Large intestine (tissue), 3 donors: ENCODE measurements at regions not wholly inside any gene's neighbourhood (a gene's known extent, or its start where the extent isn't known, plus 50 kb on each side); places are given as distances from the start of the nearest gene placed in this dataset.

ENCODE experiments used
- DNase-seq, 2 donors: peaks; one replicate each; pipeline versions ENCODE4 v3.0.0 to v3.0.0-alpha.2; 2013
- H3K27ac ChIP-seq: one replicate; pipeline ENCODE4 v1.5.1; 2013; ENCODE audit warnings: low read length
- H3K27me3 ChIP-seq: 2 replicates; pipeline ENCODE4 v1.6.1; 2013; ENCODE audit warnings: low read length; ENCODE audit not compliant: control insufficient read depth, insufficient read depth
- H3K36me3 ChIP-seq: 2 replicates; pipeline ENCODE4 v1.6.1; 2013; ENCODE audit warnings: low read length; ENCODE audit not compliant: control insufficient read depth, insufficient read depth
- H3K4me1 ChIP-seq: one replicate; pipeline ENCODE4 v1.6.1; 2013; ENCODE audit warnings: low read length; ENCODE audit not compliant: control insufficient read depth, insufficient read depth
- H3K4me3 ChIP-seq: one replicate; pipeline ENCODE4 v1.5.1; 2013; ENCODE audit warnings: low read length
- H3K9me3 ChIP-seq: one replicate; pipeline ENCODE4 v1.6.1; 2013; ENCODE audit warnings: mild to moderate bottlenecking, low read depth, low read length, moderate library complexity; ENCODE audit not compliant: control insufficient read depth
- WGBS: methylation state at CpG from one replicate; pipeline ENCODE4 v1.1.5; 2013; ENCODE audit warnings: low lambda C conversion rate; ENCODE audit not compliant: insufficient coverage; 5-methylcytosine and 5-hydroxymethylcytosine counted together

DNA sequence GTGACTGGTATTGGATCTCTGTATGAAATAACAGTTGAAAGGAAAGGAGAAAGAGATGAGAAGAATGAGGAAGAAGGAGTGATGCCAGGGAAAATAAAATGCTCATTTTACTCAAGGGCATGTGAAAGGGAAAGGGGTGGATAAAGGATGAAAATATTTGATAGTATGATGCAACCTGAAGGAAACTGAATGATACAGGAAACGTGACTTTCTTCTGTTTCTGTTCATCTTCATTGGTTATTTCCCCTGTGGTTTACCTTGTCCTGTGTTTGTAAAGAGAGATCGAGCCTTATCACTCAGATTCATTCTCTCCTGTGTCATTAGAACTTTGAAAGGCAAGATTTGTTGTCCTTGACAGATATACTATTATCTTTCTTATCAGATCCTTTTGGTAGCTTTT is 243.6 kb upstream of the SLITRK3 start:
- no peaks in the 10 kb centered on the region for H3K4me1 ChIP-seq
- no peaks in the 10 kb centered on the region for H3K9me3 ChIP-seq
- H3K27ac ChIP-seq: no peak overlapping the region
- H3K4me3 ChIP-seq: no peak overlapping the region
- WGBS: no CpG with 5 or more reads among the region's 2 CpGs
- no peak for DNase-seq
- H3K36me3 ChIP-seq: no peaks in the 10 kb centered on the region
- H3K27me3 ChIP-seq: no peaks in the 10 kb centered on the region

DNA sequence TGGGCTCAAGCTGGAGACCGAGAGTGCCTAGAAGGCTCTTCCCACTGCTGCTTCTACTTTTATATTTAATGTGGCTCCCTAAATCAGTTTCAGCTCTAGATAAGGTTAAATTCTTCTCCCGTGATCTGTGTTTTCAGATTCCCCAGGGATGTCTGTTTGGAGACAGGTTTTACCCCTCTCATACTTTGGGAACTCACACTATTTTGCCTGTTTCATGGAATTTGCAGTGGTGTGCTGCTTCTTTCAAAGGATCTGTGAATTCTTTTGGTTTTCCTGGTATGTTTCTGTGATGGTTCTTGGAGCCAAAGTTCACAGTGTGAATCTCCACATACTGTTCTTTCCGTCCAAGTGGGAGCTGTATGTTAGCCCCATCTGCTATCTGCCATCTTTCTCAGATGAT is 238.3 kb upstream of the SLITRK3 start:
- H3K27me3 ChIP-seq: no peaks in the 10 kb centered on the region
- WGBS: 100% methylated on average over 1 of the region's 3 CpGs
- no peaks in the 10 kb centered on the region for H3K9me3 ChIP-seq
- no peaks in the 10 kb centered on the region for H3K36me3 ChIP-seq
- DNase-seq: no peak
- no peak overlapping the region for H3K4me3 ChIP-seq
- no peaks in the 10 kb centered on the region for H3K4me1 ChIP-seq
- no peak overlapping the region for H3K27ac ChIP-seq

DNA sequence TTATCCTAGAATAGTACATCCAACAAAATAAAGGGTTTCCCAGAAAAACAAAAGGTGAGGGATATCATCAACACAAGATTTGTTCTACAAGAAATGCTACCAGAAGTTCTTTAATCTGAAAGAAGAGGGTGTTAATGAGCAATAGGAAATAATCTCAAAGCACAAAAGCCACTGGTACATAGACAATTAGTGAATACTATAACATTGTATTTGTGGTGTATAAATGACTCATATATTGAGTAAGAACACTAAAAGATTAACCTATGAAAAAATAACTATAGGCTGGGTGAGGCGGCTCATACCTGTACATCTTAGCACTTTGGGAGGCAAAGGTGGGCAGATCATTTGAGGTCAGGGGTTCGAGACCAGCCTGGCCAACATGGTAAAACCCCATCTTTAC is 210.2 kb upstream of the SLITRK3 start:
- no peak for DNase-seq
- H3K36me3 ChIP-seq: no peaks in the 10 kb centered on the region
- WGBS: 100% methylated on average over 1 of the region's 2 CpGs
- H3K9me3 ChIP-seq: no peaks in the 10 kb centered on the region
- no peak overlapping the region for H3K4me3 ChIP-seq
- no peaks in the 10 kb centered on the region for H3K27me3 ChIP-seq
- H3K4me1 ChIP-seq: no peaks in the 10 kb centered on the region
- no peak overlapping the region for H3K27ac ChIP-seq

DNA sequence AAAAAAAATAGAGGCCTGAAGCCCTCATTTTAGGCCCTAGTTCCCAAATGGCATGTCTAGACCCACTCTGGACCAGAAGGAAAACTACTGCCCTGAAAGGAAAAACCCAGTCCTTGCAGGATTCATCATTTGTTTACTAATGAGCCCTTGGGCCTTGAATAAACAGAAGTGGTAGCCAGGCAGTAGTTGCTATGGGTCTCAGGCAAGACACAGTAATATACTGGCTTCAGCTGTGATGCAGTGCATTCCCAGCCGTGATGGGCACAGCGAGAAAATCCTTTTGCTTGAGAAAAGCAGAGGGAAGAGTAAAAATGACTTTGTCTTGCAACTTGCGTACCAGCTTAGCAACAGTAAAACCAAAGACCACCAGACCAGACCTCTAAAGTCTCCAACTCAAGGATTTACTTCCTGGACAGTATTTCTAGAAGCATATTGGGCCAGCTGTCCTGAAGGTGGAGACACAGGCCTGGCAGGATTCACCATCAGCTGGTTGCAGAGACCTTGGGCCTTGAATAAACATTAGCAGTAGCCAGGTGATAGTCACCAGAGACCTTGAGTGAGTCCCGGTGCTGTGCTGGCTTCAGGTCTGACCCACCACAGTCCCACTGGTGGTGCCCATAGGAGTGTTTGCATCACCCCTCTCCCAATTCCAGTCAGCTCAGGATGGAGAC is 208.3 kb upstream of the SLITRK3 start:
- peak in 1 of 2 donors; percentile 4 for DNase-seq
- no CpG with 5 or more reads among the region's 4 CpGs for WGBS
- H3K27me3 ChIP-seq: no peaks in the 10 kb centered on the region

DNA sequence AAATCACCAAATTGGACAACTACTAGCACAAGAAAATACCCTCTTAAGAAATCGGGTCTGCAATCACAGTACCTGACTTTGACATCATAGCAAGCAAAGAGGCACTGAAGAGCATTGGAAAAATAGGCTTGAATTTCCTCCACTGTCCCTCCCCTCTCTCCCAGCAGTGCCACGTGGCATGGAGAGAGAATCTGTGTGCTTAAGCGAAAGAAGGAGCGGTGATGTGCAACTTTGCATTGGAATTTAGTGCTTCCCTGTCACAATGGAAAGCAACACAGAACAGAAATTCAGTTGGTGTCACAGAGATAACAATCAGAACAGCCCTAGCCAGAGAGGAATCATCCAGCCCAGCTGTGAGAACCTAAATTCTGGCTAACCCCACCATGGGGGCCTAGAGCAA is 207.5 kb upstream of the SLITRK3 start:
- no peak overlapping the region for H3K27ac ChIP-seq
- H3K9me3 ChIP-seq: no peaks in the 10 kb centered on the region
- no CpG with 5 or more reads among the region's 4 CpGs for WGBS
- no peaks in the 10 kb centered on the region for H3K4me1 ChIP-seq
- H3K36me3 ChIP-seq: no peaks in the 10 kb centered on the region
- DNase-seq: no peak
- no peak overlapping the region for H3K4me3 ChIP-seq
- H3K27me3 ChIP-seq: no peaks in the 10 kb centered on the region

More for the DNA sequence above, 208.3 kb upstream of the SLITRK3 start:
- H3K4me1 ChIP-seq: no peaks in the 10 kb centered on the region
- H3K36me3 ChIP-seq: no peaks in the 10 kb centered on the region
- no peak overlapping the region for H3K27ac ChIP-seq
- no peak overlapping the region for H3K4me3 ChIP-seq
- no peaks in the 10 kb centered on the region for H3K9me3 ChIP-seq

DNA sequence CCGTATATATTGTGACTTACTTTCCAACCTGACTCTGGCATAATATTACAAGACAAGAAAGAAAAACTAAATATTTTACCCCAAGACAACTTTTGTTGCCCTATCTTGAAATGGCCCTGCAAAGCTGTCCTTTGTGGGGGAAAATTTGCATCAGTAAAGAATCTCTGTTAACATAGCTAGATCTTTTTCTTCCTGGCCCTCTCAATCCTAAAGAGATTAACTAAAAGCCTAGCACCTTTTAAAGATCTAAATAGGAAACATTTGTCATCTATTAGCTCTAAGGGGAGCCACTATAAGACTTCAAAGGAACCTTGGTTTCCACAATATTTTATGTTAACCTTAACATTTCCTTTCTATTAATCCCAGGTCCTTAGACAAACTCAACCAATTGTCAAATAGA is 199.0 kb upstream of the SLITRK3 start:
- Histone ChIP-seq H3K4me3 (no peak overlapping the region), H3K4me1 (no peaks in the 10 kb centered on the region), H3K27ac (no peak overlapping the region), H3K9me3 (no peaks in the 10 kb centered on the region), H3K36me3 (no peaks in the 10 kb centered on the region), H3K27me3 (no peaks in the 10 kb centered on the region)
- DNase-seq: no peak
- WGBS: 100% methylated on average over 1 of the region's 1 CpG

DNA sequence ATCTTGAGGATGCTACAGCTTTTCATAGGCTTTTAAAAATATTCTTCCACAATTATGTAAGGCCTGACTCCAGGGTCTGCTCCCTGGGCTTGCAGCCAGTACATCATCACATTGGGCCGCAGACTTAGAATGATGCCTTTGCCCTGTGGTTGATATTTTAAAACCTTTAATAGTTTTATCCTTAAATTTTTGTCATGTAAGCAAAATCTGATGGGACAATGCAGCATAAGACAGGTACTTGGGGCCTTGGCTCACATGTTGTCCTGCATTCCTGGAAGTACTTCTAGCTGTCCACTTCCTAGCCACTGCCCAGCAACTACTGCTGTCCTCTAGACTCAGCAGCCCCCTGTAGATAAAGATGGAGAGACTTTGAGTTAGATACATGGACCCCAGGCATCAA is 197.3 kb upstream of the SLITRK3 start:
- no peak for DNase-seq
- no peaks in the 10 kb centered on the region for H3K9me3 ChIP-seq
- no CpG with 5 or more reads among the region's 1 CpG for WGBS

DNA sequence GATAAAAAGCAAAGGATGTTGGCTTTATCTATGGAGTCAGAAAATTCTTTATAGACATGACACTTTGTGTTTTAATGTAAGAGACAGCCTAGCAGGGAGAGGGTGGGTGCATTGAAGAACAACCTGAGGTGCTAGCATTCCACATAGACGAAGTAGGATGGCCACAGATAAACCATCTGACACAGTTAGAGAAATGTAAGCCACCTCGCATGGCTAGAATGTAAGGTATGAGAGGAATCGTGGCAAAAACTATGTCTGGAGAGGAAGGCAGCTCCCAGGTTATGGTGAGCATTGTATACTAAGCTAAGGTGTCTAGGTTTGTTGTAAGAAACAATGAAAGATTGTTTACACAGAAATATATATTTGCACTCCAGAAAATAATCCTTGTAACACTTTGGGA is 194.0 kb upstream of the SLITRK3 start:
- Histone ChIP-seq H3K4me3 (no peak overlapping the region), H3K9me3 (no peaks in the 10 kb centered on the region), H3K36me3 (no peaks in the 10 kb centered on the region), H3K27me3 (no peaks in the 10 kb centered on the region), H3K4me1 (no peaks in the 10 kb centered on the region), H3K27ac (no peak overlapping the region)
- 57% methylated on average over 1 of the region's 3 CpGs for WGBS
- DNase-seq: no peak

More for the DNA sequence above, 197.3 kb upstream of the SLITRK3 start:
- Histone ChIP-seq H3K4me3 (no peak overlapping the region), H3K27me3 (no peaks in the 10 kb centered on the region), H3K36me3 (no peaks in the 10 kb centered on the region), H3K27ac (no peak overlapping the region), H3K4me1 (no peaks in the 10 kb centered on the region)

DNA sequence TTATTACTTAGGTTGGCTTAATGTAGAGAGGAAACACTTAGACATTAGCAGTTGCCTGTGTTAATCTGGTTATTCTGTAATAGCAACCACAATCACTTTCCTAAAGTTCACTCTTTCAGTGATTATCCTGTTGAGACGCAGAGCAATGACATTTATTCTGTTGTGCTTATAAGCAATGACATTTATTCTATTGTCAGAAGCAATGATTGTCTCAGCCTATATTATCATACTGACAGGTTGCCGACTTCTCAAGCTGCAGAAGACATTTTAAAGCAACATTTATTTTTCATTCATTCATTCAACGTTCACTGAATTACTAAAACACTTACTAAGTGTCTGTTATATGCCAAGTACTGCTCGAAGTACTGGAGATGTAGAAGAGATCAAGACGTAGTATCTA is 193.5 kb upstream of the SLITRK3 start:
- DNase-seq: no peak
- H3K27me3 ChIP-seq: no peaks in the 10 kb centered on the region
- H3K9me3 ChIP-seq: no peaks in the 10 kb centered on the region
- no peaks in the 10 kb centered on the region for H3K36me3 ChIP-seq
- no peak overlapping the region for H3K4me3 ChIP-seq
- H3K4me1 ChIP-seq: no peaks in the 10 kb centered on the region
- no peak overlapping the region for H3K27ac ChIP-seq
- WGBS: 97% methylated on average over 4 of the region's 5 CpGs

DNA sequence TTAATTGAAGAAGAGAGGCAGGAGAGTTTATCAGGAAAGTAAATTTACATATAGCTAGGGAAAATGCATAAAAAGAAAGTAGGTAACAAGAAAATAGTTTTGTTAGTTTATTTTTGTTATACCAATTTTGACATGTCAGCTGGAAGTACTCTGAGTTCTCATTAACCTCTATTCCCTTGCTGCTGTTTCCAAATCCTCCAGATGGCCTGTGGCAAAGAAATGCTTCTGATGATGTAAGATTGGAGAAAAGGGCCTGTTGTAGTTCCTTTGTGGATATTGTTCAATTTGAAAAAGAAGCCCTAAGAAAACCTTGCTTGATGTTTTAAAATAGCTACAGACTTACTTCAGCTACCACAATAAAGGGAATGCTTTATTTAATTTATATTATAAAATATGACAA is 192.9 kb upstream of the SLITRK3 start:
- Histone ChIP-seq H3K27ac (no peak overlapping the region), H3K4me1 (no peaks in the 10 kb centered on the region), H3K4me3 (no peak overlapping the region), H3K9me3 (no peaks in the 10 kb centered on the region), H3K36me3 (no peaks in the 10 kb centered on the region), H3K27me3 (no peaks in the 10 kb centered on the region)
- DNase-seq: peak in 1 of 2 donors; percentile 4

DNA sequence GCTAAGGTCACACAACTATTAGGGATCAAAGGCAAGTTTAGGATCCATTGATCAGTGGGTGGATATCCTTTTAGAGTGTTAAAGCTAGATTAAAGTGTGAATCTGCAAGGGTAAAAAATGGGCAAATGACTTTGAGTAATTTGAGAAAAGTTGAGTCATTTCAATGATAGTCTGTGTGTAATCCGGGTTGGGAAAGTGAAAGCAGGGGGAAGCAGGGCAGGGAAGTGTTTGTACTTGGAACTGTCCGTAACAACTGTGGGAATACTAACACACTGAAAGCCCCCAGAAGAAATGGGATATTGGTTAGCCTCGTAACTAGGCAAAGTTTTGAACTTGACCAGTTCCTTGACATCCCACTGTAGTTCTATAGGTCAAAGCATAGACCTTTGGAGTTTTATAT is 187.2 kb upstream of the SLITRK3 start:
- no peak overlapping the region for H3K4me3 ChIP-seq
- H3K27ac ChIP-seq: no peak overlapping the region
- H3K27me3 ChIP-seq: no peaks in the 10 kb centered on the region
- no peak for DNase-seq
- no peaks in the 10 kb centered on the region for H3K36me3 ChIP-seq
- no peaks in the 10 kb centered on the region for H3K4me1 ChIP-seq
- WGBS: 80% methylated on average over 1 of the region's 3 CpGs
- H3K9me3 ChIP-seq: no peaks in the 10 kb centered on the region
